NCI-H2227 treated with DMSO at 0.1 percent for 48 hours (cell line): ENCODE measurements at regions not wholly inside any gene's neighbourhood (a gene's known extent, or its start where the extent isn't known, plus 50 kb on each side); places are given as distances from the start of the nearest gene placed in this dataset.
"Not testable (repeated sequence)": the region's sequence is repeated elsewhere in the genome, so short reads cannot be mapped to it uniquely, and the experiment has no call there.

Source experiments
- DNase-seq: peaks from one replicate; lab custom pipeline; 2025; lab: John Stamatoyannopoulos, UW

- DNase-seq = peak; percentile 24
Measured at GRCh38 chr2:176852667-176853066, 359.9 kb upstream of the HNRNPA3 start.

GRCh38 chr2:176854062-176854461 is 358.5 kb upstream of the HNRNPA3 start:
- DNase-seq = peak; percentile 100

GRCh38 chr2:176854878-176855277 is 357.7 kb upstream of the HNRNPA3 start:
- DNase-seq = peak; percentile 54

- DNase-seq = peak; percentile 11
Measured at GRCh38 chr2:176856683-176857082, 355.9 kb upstream of the HNRNPA3 start.

GRCh38 chr2:176865336-176865735 is 347.3 kb upstream of the HNRNPA3 start:
- DNase-seq = no peak

GRCh38 chr2:176872406-176872805 is 340.2 kb upstream of the HNRNPA3 start:
- DNase-seq = no peak

- no peak for DNase-seq
Measured at GRCh38 chr2:176873403-176873802, 339.2 kb upstream of the HNRNPA3 start.

- no peak for DNase-seq
Measured at GRCh38 chr2:176876493-176877103, 336.0 kb upstream of the HNRNPA3 start.

- no peak for DNase-seq
Measured at GRCh38 chr2:176879426-176879995, 333.1 kb upstream of the HNRNPA3 start.

- not testable (repeated sequence) for DNase-seq
Measured at GRCh38 chr2:176882045-176882444, 330.5 kb upstream of the HNRNPA3 start.

- no peak for DNase-seq
Measured at GRCh38 chr2:176885001-176885643, 327.5 kb upstream of the HNRNPA3 start.

- no peak for DNase-seq
Measured at GRCh38 chr2:176885661-176886060, 326.9 kb upstream of the HNRNPA3 start.

- DNase-seq = no peak
Measured at GRCh38 chr2:176891105-176891504, 321.5 kb upstream of the HNRNPA3 start.

- DNase-seq = peak; percentile 13
Measured at GRCh38 chr2:176891857-176892256, 320.7 kb upstream of the HNRNPA3 start.

GRCh38 chr2:176892676-176893226 is 319.8 kb upstream of the HNRNPA3 start:
- DNase-seq = peak; percentile 15

- DNase-seq = no peak
Measured at GRCh38 chr2:176895158-176895557, 317.4 kb upstream of the HNRNPA3 start.

- DNase-seq = no peak
Measured at GRCh38 chr2:176902454-176902853, 310.1 kb upstream of the HNRNPA3 start.

GRCh38 chr2:176904053-176904452 is 308.5 kb upstream of the HNRNPA3 start:
- not testable (repeated sequence) for DNase-seq

GRCh38 chr2:176907341-176907740 is 305.3 kb upstream of the HNRNPA3 start:
- no peak for DNase-seq

- DNase-seq = no peak
Measured at GRCh38 chr2:176910828-176911227, 301.8 kb upstream of the HNRNPA3 start.

GRCh38 chr2:176913955-176914354 is 298.6 kb upstream of the HNRNPA3 start:
- DNase-seq = no peak

GRCh38 chr2:176914371-176914770 is 298.2 kb upstream of the HNRNPA3 start:
- no peak for DNase-seq

- DNase-seq = not testable (repeated sequence)
Measured at GRCh38 chr2:176922545-176922944, 290.0 kb upstream of the HNRNPA3 start.
